AG09319 (cell line): ENCODE measurements at regions not wholly inside any gene's neighbourhood (a gene's known extent, or its start where the extent isn't known, plus 50 kb on each side); places are given as distances from the start of the nearest gene placed in this dataset.

Source experiments
- DNase-seq: peaks from one replicate; pipeline ENCODE4 v3.0.0-alpha.2; 2010; ENCODE audit warnings: low read depth; ENCODE audit errors: extremely low read depth
- TF ChIP-seq, protein P1 (sequence below): IDR thresholded peaks from 2 replicates; pipeline ENCODE4 v1.5.1; 2011; ENCODE audit warnings: low read depth, mild to moderate bottlenecking, inconsistent platforms, low read length, moderate library complexity

DNA sequence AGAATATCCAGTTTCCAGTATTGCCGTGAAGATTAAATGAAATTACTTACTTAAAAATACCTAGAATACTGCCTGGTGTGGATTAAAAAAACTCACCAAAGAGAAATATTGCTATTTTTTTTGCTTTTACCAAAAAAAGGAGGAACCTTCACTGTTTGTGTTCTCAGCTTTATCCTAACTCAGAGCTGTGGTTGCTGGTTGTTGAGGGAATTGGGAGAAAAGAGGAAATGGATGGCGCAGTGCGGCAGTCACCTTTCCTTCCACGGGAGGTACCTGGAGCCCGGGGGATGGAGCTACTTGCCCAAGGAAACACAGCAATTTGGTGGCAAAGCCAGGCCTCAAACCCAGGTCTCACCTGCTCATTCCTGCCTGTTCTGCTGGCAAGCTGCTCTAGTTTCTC lies 270.3 kb downstream of the RPLP1 start:
- TF ChIP-seq, protein P1, sequence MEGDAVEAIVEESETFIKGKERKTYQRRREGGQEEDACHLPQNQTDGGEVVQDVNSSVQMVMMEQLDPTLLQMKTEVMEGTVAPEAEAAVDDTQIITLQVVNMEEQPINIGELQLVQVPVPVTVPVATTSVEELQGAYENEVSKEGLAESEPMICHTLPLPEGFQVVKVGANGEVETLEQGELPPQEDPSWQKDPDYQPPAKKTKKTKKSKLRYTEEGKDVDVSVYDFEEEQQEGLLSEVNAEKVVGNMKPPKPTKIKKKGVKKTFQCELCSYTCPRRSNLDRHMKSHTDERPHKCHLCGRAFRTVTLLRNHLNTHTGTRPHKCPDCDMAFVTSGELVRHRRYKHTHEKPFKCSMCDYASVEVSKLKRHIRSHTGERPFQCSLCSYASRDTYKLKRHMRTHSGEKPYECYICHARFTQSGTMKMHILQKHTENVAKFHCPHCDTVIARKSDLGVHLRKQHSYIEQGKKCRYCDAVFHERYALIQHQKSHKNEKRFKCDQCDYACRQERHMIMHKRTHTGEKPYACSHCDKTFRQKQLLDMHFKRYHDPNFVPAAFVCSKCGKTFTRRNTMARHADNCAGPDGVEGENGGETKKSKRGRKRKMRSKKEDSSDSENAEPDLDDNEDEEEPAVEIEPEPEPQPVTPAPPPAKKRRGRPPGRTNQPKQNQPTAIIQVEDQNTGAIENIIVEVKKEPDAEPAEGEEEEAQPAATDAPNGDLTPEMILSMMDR = no peak
- DNase-seq = no peak

DNA sequence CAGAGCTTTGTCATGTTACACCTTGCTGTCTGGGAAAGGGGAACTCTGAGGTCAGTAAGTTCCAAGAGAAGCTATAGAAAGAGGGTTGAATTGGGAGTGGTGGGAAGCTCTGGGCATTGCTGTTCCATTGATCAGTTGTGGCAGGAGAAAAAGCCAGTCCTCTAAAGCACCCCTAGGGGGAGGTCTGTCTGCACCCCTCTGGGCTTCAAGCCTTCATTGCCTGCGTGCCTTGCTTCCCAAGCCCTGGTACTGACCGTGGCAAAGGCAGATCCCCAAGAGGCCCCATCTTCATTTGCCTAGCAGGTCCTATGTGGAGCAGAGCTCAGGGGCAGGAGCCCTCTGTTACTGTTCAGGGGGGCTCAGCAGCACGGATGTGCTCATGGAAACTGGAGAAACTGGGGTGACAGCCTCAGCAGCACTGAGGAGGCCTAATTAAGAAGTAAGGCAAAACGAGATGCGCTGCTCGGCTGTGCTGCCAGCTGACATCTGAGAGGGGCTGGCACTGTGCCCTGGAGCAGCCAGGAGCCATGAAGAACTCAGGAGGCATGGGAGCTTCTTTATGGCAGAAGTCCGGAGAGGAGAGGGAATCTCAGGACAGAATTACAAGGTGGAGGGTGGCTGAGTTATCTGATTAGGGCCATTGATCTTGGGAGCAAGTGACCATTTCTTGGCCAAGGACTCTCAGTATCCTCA lies 270.9 kb downstream of the RPLP1 start:
- DNase-seq = no peak
- TF ChIP-seq, protein P1 = no peak

DNA sequence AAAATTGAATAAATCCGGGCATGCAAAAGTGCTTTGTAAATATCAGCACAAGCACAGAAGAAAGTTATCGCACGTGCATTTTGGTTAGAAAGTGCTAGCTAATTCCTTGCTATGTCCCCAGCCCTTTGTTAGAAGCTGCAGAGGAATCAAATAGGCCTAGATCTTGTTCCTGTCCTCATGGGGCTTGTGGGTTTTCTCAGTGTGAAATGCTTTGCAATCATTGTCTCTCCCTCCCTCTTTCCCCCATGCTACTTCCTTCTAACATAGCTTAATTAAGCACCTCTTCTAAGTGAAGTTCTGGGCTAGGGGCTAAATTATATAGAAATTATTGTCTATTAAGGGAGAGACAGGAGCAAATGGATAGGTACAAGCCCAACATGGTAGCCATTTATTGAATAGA lies 271.7 kb downstream of the RPLP1 start:
- TF ChIP-seq, protein P1 = no peak
- DNase-seq = no peak

DNA sequence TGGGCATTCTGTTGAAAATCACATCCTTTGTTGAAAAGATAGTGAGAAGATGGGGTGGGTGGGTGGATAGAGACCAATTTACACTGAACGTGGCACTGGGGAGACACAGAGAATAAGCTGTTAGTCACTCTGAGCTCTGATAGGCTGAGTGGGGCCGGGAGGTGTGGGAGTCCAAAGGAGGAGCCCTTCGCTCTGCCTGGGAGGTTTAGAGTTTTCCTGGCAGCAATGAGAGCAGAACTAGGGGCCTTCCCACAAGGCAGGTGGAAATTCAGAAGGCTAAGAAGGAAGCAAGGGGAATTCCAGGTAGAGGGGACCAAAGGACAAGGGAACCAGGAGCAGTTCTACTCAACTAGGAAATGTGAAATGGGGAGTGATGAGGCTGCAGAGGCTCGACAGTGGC lies 272.7 kb downstream of the RPLP1 start:
- TF ChIP-seq, protein P1 = no peak
- no peak for DNase-seq

DNA sequence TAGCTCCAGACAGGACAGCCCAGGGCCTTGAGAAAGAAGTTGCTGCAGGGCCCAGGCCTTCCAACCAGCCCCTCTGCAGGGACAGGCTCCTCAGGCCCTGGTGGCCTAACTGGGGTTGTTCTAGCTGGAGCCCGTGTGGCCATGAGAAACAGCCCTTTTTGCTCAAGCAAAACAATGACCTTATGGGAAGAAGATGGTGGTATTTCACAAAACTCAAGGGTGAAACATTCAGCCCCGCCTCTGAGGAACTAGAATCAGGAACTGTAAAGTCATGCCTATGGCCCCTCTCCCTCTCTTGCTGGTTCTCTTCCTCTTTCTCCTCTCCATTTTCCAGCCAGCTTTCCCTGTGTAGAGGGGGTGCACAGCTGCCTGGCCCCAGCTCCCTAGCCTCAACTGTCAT lies 273.3 kb downstream of the RPLP1 start:
- TF ChIP-seq, protein P1 = no peak
- DNase-seq = no peak

DNA sequence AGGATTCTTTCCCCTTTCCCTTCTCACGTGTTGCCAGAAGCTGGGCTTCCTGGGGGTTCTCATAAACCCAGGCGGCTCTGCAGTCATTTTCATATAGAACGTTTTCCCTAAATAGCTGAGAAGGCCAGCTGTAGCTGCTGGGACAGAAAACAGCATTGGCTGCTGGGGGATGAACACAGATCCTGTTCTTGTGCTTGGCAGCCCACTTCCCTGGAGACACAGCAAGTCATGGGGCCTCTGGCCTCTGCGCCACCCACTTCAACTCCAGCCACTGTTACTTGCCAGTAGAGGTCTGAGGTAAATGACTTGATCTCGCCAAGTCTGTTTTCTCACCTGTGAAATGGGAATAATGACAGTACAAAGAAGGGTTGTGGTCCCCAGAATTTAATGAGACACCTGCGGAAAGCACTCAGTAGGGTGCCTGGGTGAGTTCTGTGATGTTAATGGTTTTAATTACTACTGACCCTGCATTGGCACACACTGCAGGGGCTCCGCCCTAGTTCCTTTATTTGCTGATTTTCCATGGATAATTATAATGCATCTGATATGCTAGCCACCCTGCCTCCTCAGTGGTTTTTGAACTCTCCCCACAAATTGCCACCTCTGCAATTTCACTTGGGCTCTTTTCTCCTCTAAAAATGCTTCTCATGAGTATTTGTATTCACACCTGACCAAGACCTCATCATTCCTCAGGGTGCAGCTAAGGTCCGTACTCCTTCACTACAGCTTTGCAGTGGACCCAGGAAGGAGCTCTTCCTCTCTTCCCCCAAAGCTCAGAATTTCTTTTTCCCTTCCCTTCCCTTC lies 274.7 kb downstream of the RPLP1 start:
- TF ChIP-seq, protein P1 = no peak

DNA sequence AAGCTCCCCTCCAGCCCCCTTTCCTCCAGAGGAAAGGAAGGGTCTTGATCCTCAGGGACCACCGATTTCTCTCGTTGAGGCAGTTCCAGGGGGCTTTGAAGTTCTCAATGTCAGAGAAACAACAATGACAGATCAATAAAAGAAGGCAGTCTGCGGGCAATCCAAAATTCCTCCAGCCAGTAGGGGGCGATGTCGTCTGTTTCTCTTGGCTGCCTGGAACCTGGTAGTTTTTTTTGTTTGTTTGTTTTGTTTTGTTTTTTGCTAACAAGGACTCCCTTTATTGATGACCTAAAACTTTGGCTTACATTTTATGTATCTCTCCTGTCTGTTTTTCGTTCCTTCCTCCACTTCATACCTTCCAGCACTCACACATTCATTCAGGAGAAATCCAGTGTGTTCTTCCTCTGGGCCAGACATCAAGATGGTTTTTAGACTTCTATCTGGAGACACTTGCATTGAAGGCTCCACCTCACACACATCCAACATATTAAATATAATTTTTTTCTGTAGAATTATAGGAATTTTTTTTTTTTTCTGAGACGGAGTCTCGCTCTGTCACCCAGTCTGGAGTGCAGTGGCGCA lies 276.6 kb downstream of the RPLP1 start:
- DNase-seq = no peak
- TF ChIP-seq, protein P1 = peak; percentile 70

More for the DNA sequence above, 274.7 kb downstream of the RPLP1 start:
- no peak for DNase-seq
